ENCODE measurements at regions not wholly inside any gene's neighbourhood (a gene's known extent, or its start where the extent isn't known, plus 50 kb on each side); places are given as distances from the start of the nearest gene placed in this dataset.

GRCh38 chr7:88363249-88363648, 56.6 kb upstream of the STEAP4 start:
- BruUV-seq (replicated peaks): no TSS peak
- DNase-seq (ENCODE audit: low spot score): no peak
- Histone ChIP-seq H3K27ac (ENCODE audit: low read depth, low read length, poor library complexity, severe bottlenecking) (no peak overlapping the region), H3K4me1 (ENCODE audit: insufficient read depth, low read length, poor library complexity, severe bottlenecking) (no peaks in the 10 kb centered on the region), H3K4me3 (ENCODE audit: low read depth, low read length, poor library complexity, severe bottlenecking) (no peak overlapping the region), H3K36me3 (ENCODE audit: insufficient read depth, low read length, poor library complexity, severe bottlenecking) (no peaks in the 10 kb centered on the region), H3K27me3 (replicated peaks; ENCODE audit: insufficient read depth, low read depth, low read length, poor library complexity) (no peaks in the 10 kb centered on the region), H3K9me3 (ENCODE audit: low read depth, low read length, poor library complexity, severe bottlenecking) (no peaks in the 10 kb centered on the region)
- CTCF ChIA-PET: no interaction called here
- POLR2A ChIA-PET (ENCODE audit: low non-redundant PET): no interaction called here
- no peak for TF ChIP-seq CTCF (conservative IDR thresholded peaks at IDR 0.05; ENCODE audit: low read depth, low read length)
- no peak for TF ChIP-seq EZH2 (IDR thresholded peaks at IDR 0.05; ENCODE audit: borderline replicate concordance, low read depth, low read length, poor library complexity, severe bottlenecking)
- intact Hi-C loops (cut with micrococcal nuclease; ENCODE audit: unreplicated experiment): no loop called here

- ChIA-PET POLR2A (ENCODE audit: low non-redundant PET) (no interaction called here), CTCF (no interaction called here)
- H3K27ac ChIP-seq (ENCODE audit: low read depth, low read length, poor library complexity, severe bottlenecking): no peak overlapping the region
- H3K9me3 ChIP-seq (ENCODE audit: low read depth, low read length, poor library complexity, severe bottlenecking): no peaks in the 10 kb centered on the region
- H3K4me3 ChIP-seq (ENCODE audit: low read depth, low read length, poor library complexity, severe bottlenecking): no peak overlapping the region
- H3K4me1 ChIP-seq (ENCODE audit: insufficient read depth, low read length, poor library complexity, severe bottlenecking): no peaks in the 10 kb centered on the region
- no peak for DNase-seq (ENCODE audit: low spot score)
- intact Hi-C loops (cut with micrococcal nuclease; ENCODE audit: unreplicated experiment): no loop called here
- no peaks in the 10 kb centered on the region for H3K27me3 ChIP-seq (replicated peaks; ENCODE audit: insufficient read depth, low read depth, low read length, poor library complexity)
- TF ChIP-seq CTCF (conservative IDR thresholded peaks at IDR 0.05; ENCODE audit: low read depth, low read length) (no peak), EZH2 (IDR thresholded peaks at IDR 0.05; ENCODE audit: borderline replicate concordance, low read depth, low read length, poor library complexity, severe bottlenecking) (no peak)
- H3K36me3 ChIP-seq (ENCODE audit: insufficient read depth, low read length, poor library complexity, severe bottlenecking): no peaks in the 10 kb centered on the region
- BruUV-seq (replicated peaks): no TSS peak
Measured at GRCh38 chr7:88361357-88361756, 54.7 kb upstream of the STEAP4 start.

GRCh38 chr7:88358881-88359280, 52.2 kb upstream of the STEAP4 start:
- Histone ChIP-seq H3K4me1 (ENCODE audit: insufficient read depth, low read length, poor library complexity, severe bottlenecking) (no peaks in the 10 kb centered on the region), H3K27ac (ENCODE audit: low read depth, low read length, poor library complexity, severe bottlenecking) (no peak overlapping the region), H3K27me3 (replicated peaks; ENCODE audit: insufficient read depth, low read depth, low read length, poor library complexity) (no peaks in the 10 kb centered on the region), H3K36me3 (ENCODE audit: insufficient read depth, low read length, poor library complexity, severe bottlenecking) (no peaks in the 10 kb centered on the region), H3K9me3 (ENCODE audit: low read depth, low read length, poor library complexity, severe bottlenecking) (no peaks in the 10 kb centered on the region), H3K4me3 (ENCODE audit: low read depth, low read length, poor library complexity, severe bottlenecking) (no peak overlapping the region)
- ChIA-PET CTCF (no interaction called here), POLR2A (ENCODE audit: low non-redundant PET) (no interaction called here)
- TF ChIP-seq EZH2 (IDR thresholded peaks at IDR 0.05; ENCODE audit: borderline replicate concordance, low read depth, low read length, poor library complexity, severe bottlenecking) (no peak), CTCF (conservative IDR thresholded peaks at IDR 0.05; ENCODE audit: low read depth, low read length) (no peak)
- no peak for DNase-seq (ENCODE audit: low spot score)
- intact Hi-C loops (cut with micrococcal nuclease; ENCODE audit: unreplicated experiment): no loop called here
- BruUV-seq (replicated peaks): no TSS peak

All from A673 (cell line).